HG03565 (cell line): ENCODE measurements at regions not wholly inside any gene's neighbourhood (a gene's known extent, or its start where the extent isn't known, plus 50 kb on each side); places are given as distances from the start of the nearest gene placed in this dataset.
A peak's percentile ranks its signal among the peaks of the same experiment; 100 is the strongest.
"Not testable (repeated sequence)": the region's sequence is repeated elsewhere in the genome, so short reads cannot be mapped to it uniquely, and the experiment has no call there.

ENCODE experiments used
- ATAC-seq: cut with Tn5 transposase; IDR thresholded peaks from one replicate; pipeline ENCODE4 v1.9.1; 2021; ENCODE audit warnings: mild to moderate bottlenecking, moderate library complexity; ENCODE audit not compliant: unreplicated experiment

GRCh38 chr3:177336873-177337450 lies 139.7 kb upstream of the TBL1XR1 start:
- no peak for ATAC-seq

- ATAC-seq: peak; percentile 85
Measured at GRCh38 chr3:177337541-177338331, 140.5 kb upstream of the TBL1XR1 start.

- peak; percentile 31 for ATAC-seq
Measured at GRCh38 chr3:177338697-177339219, 141.5 kb upstream of the TBL1XR1 start.

DNA sequence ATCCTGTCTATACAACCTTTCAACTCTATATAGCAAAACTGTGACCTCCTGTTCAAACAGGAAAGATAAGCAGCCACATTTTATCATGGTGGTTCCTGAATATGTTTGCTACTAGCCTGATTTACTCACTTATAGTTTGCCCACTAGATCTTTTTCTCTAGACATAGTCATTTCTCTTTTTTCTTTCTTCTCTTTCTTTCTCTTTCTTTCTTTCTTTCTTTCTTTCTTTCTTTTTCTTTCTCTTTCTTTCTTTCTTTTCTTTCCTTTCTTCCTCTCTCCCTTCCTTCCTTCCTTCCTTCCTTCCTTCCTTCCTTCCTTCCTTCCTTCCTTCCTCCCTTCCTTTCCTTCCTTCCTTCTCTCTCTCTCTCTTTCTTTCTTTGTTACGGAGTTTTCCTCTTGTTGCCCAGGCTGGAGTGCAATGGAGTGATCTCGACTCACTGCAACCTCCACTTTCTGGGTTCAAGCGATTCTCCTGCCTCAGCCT lies 142.0 kb upstream of the TBL1XR1 start:
- not testable (repeated sequence) for ATAC-seq

- ATAC-seq: no peak
Measured at GRCh38 chr3:177340243-177340830, 143.1 kb upstream of the TBL1XR1 start.

- no peak for ATAC-seq
Measured at GRCh38 chr3:177341736-177342419, 144.6 kb upstream of the TBL1XR1 start.

- no peak for ATAC-seq
Measured at GRCh38 chr3:177343122-177343625, 145.9 kb upstream of the TBL1XR1 start.

DNA sequence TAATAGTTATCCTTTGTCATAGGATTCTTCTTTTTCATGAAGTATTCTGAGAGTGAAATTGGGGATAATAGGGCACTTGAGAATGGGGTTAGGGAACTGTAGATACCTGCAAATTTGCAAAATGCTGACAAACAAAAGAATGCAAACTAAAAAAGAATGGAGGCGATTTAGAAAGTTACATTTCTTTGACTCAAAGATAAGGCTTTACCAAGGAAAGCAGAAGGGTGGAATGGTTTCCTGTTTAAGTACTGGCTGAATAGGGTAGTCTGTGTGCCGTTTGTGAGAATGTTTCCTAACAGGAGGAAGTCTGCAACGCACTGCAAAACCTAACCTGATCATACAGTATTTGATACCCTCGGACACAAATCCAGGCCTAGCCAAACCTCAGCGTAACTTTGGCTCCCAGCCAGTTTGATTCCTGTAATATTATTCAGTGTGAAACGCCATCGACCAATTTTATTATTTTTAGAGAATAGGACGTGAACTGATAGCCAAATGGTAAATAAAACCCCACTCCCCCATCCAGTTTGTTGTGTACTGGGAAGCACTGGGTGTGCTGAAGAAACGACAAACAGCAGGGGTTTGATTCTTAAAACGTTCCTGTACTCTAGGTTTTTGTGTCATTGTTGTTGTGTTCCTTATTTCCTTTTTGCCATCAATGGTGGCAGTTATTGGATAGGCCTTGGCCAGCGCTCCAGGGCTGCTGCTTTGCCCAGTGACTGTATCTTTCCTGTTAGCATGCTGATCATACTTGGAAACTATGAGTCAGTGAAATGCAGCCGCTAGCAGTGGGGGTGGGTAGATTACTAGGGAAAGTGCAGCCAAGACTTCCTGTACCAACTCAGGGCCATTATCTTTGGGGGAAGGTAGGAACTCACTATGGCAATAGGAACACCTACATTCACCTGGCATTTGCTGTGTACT lies 148.0 kb upstream of the TBL1XR1 start:
- ATAC-seq: peak; percentile 70

- ATAC-seq: no peak
Measured at GRCh38 chr3:177345973-177346503, 148.8 kb upstream of the TBL1XR1 start.

- ATAC-seq: no peak
Measured at GRCh38 chr3:177346878-177347277, 149.6 kb upstream of the TBL1XR1 start.

GRCh38 chr3:177347611-177348010 lies 150.3 kb upstream of the TBL1XR1 start:
- no peak for ATAC-seq

GRCh38 chr3:177348974-177349373 lies 151.7 kb upstream of the TBL1XR1 start:
- no peak for ATAC-seq

GRCh38 chr3:177349384-177349783 lies 152.1 kb upstream of the TBL1XR1 start:
- ATAC-seq: no peak

GRCh38 chr3:177350121-177350520 lies 152.8 kb upstream of the TBL1XR1 start:
- no peak for ATAC-seq

DNA sequence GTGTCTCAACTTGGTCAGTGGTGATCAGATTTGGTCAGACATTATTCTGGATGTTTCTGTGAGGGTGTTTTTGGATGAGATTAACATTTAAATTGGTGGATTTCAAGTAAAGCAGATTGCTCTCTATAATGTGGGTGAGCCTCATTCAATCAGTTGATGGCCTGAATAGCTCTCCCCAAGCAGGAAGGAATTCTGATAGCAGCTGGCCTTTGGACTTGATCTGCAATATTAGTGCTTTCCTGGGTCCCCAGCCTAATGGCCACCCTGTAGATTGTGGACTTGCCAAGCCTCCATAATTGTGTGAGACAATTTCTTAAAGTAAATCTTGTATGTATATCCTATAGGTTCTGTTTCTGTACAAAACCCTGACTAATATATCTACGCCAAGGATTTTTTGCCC lies 153.9 kb upstream of the TBL1XR1 start:
- no peak for ATAC-seq

DNA sequence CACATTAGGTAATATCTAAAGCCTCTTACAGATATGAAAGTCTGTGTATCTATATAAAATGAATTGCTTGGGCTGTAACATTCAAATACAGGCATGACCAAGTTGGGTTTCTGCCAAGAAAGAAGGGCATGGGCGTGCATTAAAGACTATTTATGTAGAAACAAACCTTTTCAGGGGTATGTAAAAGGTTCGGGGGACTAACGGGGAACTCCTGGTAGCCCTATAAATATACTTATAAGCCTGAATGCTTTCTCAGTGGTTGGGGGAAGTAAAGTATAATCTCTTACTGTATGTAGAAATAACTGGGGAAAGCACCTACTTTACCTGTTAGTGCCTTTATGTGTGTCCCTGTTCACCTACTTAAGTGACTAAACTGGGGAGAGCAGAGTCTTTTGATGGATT lies 154.5 kb upstream of the TBL1XR1 start:
- peak; percentile 99 for ATAC-seq

DNA sequence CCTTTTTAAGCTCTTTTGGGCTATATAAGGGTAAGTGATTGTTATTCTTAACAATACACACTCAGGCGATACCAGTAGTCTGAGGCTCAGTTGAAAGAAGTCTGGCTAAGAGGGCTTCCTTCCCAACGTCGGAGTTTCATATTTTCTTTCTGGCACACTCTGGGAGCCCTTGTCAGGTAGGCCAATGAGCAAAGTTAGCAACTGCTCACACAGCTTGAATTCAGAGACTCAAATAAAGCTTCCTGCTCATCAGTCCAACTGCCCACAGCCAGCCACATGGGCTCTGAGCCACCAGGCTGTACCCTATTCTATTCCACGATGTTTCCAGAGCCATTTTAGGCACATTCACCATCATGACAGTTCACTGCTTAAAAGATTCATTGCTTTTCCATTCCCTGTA lies 155.1 kb upstream of the TBL1XR1 start:
- no peak for ATAC-seq

DNA sequence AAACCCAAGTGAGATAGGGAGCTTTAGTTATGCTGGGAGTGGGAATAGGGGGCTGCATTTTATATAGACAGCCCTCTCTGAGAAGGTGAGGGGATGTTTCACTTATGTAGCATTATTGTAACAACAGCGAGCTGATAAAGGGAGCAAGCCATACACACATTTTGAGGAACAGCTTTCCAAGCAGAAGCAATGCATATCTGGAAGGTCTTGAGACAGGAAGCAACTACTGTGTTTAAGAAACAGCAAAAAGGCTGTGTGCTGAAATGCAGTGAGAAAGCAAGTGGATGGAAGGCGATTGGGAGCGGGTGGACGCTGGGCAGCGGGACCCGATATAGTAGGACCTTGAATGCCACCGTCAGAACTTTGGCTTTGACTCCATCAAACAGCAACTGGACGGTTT lies 155.9 kb upstream of the TBL1XR1 start:
- ATAC-seq: no peak

GRCh38 chr3:177353879-177354278 lies 156.6 kb upstream of the TBL1XR1 start:
- ATAC-seq: not testable (repeated sequence)

DNA sequence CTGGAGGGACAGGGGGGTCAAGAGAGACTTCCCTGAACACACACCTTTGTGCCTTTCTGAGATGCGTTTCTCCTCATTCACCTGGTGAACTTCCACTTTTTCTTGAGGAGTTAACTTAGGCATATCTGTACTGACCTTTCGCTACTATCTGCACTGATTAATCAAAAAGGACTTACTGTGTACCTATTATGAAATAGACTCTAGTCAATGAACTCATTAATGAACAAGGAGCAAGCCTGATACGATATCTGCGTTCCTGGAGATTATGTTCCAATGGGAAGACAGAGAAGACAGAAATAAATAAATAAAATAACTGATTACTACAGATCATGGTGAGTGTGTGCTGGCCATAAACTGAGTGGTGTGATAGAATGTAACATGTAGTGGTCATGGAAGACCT lies 157.2 kb upstream of the TBL1XR1 start:
- ATAC-seq: no peak
